K562 (cell line): ENCODE measurements at regions not wholly inside any gene's neighbourhood (a gene's known extent, or its start where the extent isn't known, plus 50 kb on each side); places are given as distances from the start of the nearest gene placed in this dataset.

Experiments used
- ARID2 ChIP-seq: fragments of 450-650 bp; IDR thresholded peaks from 2 replicates; pipeline ENCODE4 v1.6.1; 2017; ENCODE audit warnings: antibody characterized with exemption, mild to moderate bottlenecking
- HDAC8 ChIP-seq: fragments of 450-650 bp; IDR thresholded peaks from 2 replicates; pipeline ENCODE4 v1.6.1; 2016; ENCODE audit warnings: mild to moderate bottlenecking, missing genetic modification characterization, moderate library complexity, missing compliant biosample characterization
- NCOA6 ChIP-seq: fragments of 450-650 bp; IDR thresholded peaks from 2 replicates; pipeline ENCODE4 v1.6.1; 2017; ENCODE audit warnings: mild to moderate bottlenecking
- NRF1 ChIP-seq, 2 experiments: fragments of 450-650 bp; IDR thresholded peaks in 1 of 2; conservative IDR thresholded peaks in 1 of 2; 2 replicates each; pipeline ENCODE4 v1.6.1; 2014; ENCODE audit warnings: mild to moderate bottlenecking in 2 of 2
- POLR3A ChIP-seq: IDR thresholded peaks from 2 replicates; pipeline ENCODE4 v1.6.1; 2011; ENCODE audit warnings: borderline replicate concordance, mild to moderate bottlenecking, moderate library complexity; ENCODE audit not compliant: insufficient read length, insufficient read depth; ENCODE audit errors: extremely low read depth
- SMARCE1 ChIP-seq: fragments of 450-650 bp; IDR thresholded peaks from 2 replicates; pipeline ENCODE4 v1.7.1; 2016; ENCODE audit warnings: mild to moderate bottlenecking
- TCF7 ChIP-seq: sonication (generic); IDR thresholded peaks from 2 replicates; pipeline ENCODE4 v1.6.1; 2016; ENCODE audit warnings: antibody characterized with exemption, borderline replicate concordance
- ZNF143 ChIP-seq: sonication (generic); formaldehyde crosslinking; IDR thresholded peaks from 2 replicates; pipeline ENCODE4 v1.9.0; 2022; ENCODE audit warnings: mild to moderate bottlenecking, missing genetic modification reagents
- ZNF316 ChIP-seq: fragments of 450-650 bp; IDR thresholded peaks from 2 replicates; pipeline ENCODE4 v1.6.1; 2016
- TF ChIP-seq, protein P1 (sequence below): fragments of 250-450 bp; sonication (Bioruptor Pico); IDR thresholded peaks from 2 replicates; pipeline ENCODE4 v1.5.0; 2022; ENCODE audit warnings: mild to moderate bottlenecking
- TF ChIP-seq, protein P2 (sequence below): fragments of 450-650 bp; IDR thresholded peaks from 2 replicates; pipeline ENCODE4 v1.6.1; 2016; ENCODE audit warnings: mild to moderate bottlenecking, moderate library complexity
- TF ChIP-seq, protein P3 (sequence below): fragments of 200-800 bp; sonication (Bioruptor generic); IDR thresholded peaks from 2 replicates; pipeline ENCODE4 v1.6.1; 2017; ENCODE audit warnings: missing genetic modification characterization, missing compliant biosample characterization
- TF ChIP-seq, protein P4 (sequence below): fragments of 450-650 bp; IDR thresholded peaks from 2 replicates; pipeline ENCODE4 v1.6.1; 2016

DNA sequence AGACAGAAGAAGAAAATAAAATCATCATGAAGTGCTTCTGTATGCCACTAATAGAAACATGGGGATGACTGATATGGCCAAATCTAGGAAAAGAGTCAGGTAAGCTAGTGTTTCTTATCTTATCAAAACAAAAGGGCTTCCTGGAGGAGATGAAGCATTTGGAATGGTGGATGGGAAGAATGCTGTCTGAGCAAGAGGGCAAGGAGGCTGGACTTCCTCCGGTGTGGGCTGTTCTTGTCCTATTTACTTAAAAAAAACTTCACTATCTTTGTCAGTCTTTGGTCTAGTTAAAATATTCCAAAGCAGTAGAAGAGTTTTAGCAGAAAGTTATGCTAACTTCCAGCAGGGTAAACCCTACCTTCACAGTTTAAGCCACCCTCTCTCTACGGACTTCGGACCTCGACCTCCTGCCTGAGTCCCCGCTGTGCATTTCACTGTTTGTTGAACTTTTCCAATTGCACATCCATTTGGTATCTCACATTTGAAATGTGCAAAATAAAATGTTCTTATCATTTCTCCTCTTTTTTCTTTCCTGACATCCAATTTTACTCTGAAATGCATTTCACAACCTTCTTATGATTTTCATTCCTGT is 64.8 kb upstream of the TSPAN2 start (continued):
- TF ChIP-seq, protein P1, sequence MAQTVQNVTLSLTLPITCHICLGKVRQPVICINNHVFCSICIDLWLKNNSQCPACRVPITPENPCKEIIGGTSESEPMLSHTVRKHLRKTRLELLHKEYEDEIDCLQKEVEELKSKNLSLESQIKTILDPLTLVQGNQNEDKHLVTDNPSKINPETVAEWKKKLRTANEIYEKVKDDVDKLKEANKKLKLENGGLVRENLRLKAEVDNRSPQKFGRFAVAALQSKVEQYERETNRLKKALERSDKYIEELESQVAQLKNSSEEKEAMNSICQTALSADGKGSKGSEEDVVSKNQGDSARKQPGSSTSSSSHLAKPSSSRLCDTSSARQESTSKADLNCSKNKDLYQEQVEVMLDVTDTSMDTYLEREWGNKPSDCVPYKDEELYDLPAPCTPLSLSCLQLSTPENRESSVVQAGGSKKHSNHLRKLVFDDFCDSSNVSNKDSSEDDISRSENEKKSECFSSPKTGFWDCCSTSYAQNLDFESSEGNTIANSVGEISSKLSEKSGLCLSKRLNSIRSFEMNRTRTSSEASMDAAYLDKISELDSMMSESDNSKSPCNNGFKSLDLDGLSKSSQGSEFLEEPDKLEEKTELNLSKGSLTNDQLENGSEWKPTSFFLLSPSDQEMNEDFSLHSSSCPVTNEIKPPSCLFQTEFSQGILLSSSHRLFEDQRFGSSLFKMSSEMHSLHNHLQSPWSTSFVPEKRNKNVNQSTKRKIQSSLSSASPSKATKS (CRISPR knock-in tag) = no peak
- TF ChIP-seq SMARCE1 = no peak
- no peak for TF ChIP-seq ZNF316
- TF ChIP-seq, protein P2, sequence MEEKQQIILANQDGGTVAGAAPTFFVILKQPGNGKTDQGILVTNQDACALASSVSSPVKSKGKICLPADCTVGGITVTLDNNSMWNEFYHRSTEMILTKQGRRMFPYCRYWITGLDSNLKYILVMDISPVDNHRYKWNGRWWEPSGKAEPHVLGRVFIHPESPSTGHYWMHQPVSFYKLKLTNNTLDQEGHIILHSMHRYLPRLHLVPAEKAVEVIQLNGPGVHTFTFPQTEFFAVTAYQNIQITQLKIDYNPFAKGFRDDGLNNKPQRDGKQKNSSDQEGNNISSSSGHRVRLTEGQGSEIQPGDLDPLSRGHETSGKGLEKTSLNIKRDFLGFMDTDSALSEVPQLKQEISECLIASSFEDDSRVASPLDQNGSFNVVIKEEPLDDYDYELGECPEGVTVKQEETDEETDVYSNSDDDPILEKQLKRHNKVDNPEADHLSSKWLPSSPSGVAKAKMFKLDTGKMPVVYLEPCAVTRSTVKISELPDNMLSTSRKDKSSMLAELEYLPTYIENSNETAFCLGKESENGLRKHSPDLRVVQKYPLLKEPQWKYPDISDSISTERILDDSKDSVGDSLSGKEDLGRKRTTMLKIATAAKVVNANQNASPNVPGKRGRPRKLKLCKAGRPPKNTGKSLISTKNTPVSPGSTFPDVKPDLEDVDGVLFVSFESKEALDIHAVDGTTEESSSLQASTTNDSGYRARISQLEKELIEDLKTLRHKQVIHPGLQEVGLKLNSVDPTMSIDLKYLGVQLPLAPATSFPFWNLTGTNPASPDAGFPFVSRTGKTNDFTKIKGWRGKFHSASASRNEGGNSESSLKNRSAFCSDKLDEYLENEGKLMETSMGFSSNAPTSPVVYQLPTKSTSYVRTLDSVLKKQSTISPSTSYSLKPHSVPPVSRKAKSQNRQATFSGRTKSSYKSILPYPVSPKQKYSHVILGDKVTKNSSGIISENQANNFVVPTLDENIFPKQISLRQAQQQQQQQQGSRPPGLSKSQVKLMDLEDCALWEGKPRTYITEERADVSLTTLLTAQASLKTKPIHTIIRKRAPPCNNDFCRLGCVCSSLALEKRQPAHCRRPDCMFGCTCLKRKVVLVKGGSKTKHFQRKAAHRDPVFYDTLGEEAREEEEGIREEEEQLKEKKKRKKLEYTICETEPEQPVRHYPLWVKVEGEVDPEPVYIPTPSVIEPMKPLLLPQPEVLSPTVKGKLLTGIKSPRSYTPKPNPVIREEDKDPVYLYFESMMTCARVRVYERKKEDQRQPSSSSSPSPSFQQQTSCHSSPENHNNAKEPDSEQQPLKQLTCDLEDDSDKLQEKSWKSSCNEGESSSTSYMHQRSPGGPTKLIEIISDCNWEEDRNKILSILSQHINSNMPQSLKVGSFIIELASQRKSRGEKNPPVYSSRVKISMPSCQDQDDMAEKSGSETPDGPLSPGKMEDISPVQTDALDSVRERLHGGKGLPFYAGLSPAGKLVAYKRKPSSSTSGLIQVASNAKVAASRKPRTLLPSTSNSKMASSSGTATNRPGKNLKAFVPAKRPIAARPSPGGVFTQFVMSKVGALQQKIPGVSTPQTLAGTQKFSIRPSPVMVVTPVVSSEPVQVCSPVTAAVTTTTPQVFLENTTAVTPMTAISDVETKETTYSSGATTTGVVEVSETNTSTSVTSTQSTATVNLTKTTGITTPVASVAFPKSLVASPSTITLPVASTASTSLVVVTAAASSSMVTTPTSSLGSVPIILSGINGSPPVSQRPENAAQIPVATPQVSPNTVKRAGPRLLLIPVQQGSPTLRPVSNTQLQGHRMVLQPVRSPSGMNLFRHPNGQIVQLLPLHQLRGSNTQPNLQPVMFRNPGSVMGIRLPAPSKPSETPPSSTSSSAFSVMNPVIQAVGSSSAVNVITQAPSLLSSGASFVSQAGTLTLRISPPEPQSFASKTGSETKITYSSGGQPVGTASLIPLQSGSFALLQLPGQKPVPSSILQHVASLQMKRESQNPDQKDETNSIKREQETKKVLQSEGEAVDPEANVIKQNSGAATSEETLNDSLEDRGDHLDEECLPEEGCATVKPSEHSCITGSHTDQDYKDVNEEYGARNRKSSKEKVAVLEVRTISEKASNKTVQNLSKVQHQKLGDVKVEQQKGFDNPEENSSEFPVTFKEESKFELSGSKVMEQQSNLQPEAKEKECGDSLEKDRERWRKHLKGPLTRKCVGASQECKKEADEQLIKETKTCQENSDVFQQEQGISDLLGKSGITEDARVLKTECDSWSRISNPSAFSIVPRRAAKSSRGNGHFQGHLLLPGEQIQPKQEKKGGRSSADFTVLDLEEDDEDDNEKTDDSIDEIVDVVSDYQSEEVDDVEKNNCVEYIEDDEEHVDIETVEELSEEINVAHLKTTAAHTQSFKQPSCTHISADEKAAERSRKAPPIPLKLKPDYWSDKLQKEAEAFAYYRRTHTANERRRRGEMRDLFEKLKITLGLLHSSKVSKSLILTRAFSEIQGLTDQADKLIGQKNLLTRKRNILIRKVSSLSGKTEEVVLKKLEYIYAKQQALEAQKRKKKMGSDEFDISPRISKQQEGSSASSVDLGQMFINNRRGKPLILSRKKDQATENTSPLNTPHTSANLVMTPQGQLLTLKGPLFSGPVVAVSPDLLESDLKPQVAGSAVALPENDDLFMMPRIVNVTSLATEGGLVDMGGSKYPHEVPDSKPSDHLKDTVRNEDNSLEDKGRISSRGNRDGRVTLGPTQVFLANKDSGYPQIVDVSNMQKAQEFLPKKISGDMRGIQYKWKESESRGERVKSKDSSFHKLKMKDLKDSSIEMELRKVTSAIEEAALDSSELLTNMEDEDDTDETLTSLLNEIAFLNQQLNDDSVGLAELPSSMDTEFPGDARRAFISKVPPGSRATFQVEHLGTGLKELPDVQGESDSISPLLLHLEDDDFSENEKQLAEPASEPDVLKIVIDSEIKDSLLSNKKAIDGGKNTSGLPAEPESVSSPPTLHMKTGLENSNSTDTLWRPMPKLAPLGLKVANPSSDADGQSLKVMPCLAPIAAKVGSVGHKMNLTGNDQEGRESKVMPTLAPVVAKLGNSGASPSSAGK = no peak
- TF ChIP-seq ZNF143 = no peak
- no peak for TF ChIP-seq POLR3A
- TF ChIP-seq, protein P3, sequence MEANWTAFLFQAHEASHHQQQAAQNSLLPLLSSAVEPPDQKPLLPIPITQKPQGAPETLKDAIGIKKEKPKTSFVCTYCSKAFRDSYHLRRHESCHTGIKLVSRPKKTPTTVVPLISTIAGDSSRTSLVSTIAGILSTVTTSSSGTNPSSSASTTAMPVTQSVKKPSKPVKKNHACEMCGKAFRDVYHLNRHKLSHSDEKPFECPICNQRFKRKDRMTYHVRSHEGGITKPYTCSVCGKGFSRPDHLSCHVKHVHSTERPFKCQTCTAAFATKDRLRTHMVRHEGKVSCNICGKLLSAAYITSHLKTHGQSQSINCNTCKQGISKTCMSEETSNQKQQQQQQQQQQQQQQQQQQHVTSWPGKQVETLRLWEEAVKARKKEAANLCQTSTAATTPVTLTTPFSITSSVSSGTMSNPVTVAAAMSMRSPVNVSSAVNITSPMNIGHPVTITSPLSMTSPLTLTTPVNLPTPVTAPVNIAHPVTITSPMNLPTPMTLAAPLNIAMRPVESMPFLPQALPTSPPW (CRISPR knock-in tag) = no peak
- TF ChIP-seq, protein P4, sequence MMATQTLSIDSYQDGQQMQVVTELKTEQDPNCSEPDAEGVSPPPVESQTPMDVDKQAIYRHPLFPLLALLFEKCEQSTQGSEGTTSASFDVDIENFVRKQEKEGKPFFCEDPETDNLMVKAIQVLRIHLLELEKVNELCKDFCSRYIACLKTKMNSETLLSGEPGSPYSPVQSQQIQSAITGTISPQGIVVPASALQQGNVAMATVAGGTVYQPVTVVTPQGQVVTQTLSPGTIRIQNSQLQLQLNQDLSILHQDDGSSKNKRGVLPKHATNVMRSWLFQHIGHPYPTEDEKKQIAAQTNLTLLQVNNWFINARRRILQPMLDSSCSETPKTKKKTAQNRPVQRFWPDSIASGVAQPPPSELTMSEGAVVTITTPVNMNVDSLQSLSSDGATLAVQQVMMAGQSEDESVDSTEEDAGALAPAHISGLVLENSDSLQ = no peak
- TF ChIP-seq NCOA6 = no peak
- no peak for TF ChIP-seq HDAC8 (tag)
- no peak for TF ChIP-seq ARID2
- TF ChIP-seq NRF1 (conservative IDR thresholded peaks at IDR 0.05 in 1 of 2, IDR thresholded peaks at IDR 0.05 in 1 of 2) = no peak
- no peak for TF ChIP-seq TCF7
